Nephron progenitor cell (in vitro differentiated cells): ENCODE measurements at regions not wholly inside any gene's neighbourhood (a gene's known extent, or its start where the extent isn't known, plus 50 kb on each side); places are given as distances from the start of the nearest gene placed in this dataset.
"Not testable (repeated sequence)": the region's sequence is repeated elsewhere in the genome, so short reads cannot be mapped to it uniquely, and the experiment has no call there.

Source experiments
- DNase-seq: peaks from one replicate; pipeline ENCODE4 v3.0.0; 2021
- H3K27ac Mint-ChIP-seq: 2 replicates; pipeline ENCODE4 v1.8.0; 2021; ENCODE audit warnings: mild to moderate bottlenecking, moderate library complexity, mixed read lengths
- H3K27me3 Mint-ChIP-seq: 2 replicates; pipeline ENCODE4 v1.8.0; 2021; ENCODE audit warnings: mild to moderate bottlenecking, low read depth, mixed read lengths; ENCODE audit not compliant: poor library complexity
- H3K36me3 Mint-ChIP-seq: 2 replicates; pipeline ENCODE4 v1.8.0; 2021; ENCODE audit warnings: low read depth, mixed read lengths
- H3K4me1 Mint-ChIP-seq: 2 replicates; pipeline ENCODE4 v1.8.0; 2021; ENCODE audit warnings: mixed read lengths
- H3K4me3 Mint-ChIP-seq: 2 replicates; pipeline ENCODE4 v1.8.0; 2021; ENCODE audit warnings: mild to moderate bottlenecking, moderate library complexity, mixed read lengths
- H3K9me3 Mint-ChIP-seq: 2 replicates; pipeline ENCODE4 v1.8.0; 2021; ENCODE audit warnings: mild to moderate bottlenecking, moderate library complexity, mixed read lengths
- CTCF ChIP-seq: fragments of 200-600 bp; sonication (generic); IDR thresholded peaks from 2 replicates; pipeline ENCODE4 v1.5.0; 2021; ENCODE audit warnings: antibody characterized with exemption

GRCh38 chr12:34304001-34304400, 281.7 kb downstream of the ALG10 start:
- no peak overlapping the region for H3K27ac Mint-ChIP-seq
- H3K36me3 Mint-ChIP-seq: peaks cover 4% of the 10 kb centered on the region
- H3K27me3 Mint-ChIP-seq: peaks cover 7% of the 10 kb centered on the region
- DNase-seq: no peak
- H3K4me1 Mint-ChIP-seq: no peaks in the 10 kb centered on the region
- H3K9me3 Mint-ChIP-seq: peaks cover 100% of the 10 kb centered on the region
- no peak for TF ChIP-seq CTCF
- H3K4me3 Mint-ChIP-seq: no peak overlapping the region

- no peaks in the 10 kb centered on the region for H3K4me1 Mint-ChIP-seq
- H3K27ac Mint-ChIP-seq: no peak overlapping the region
- H3K36me3 Mint-ChIP-seq: peaks cover 4% of the 10 kb centered on the region
- DNase-seq: no peak
- H3K27me3 Mint-ChIP-seq: peaks cover 7% of the 10 kb centered on the region
- no peak overlapping the region for H3K4me3 Mint-ChIP-seq
- TF ChIP-seq CTCF: no peak
- H3K9me3 Mint-ChIP-seq: peaks cover 98% of the 10 kb centered on the region
These were observed 282.2 kb downstream of the ALG10 start for GRCh38 chr12:34304546-34304945.

GRCh38 chr12:34305176-34305575, 282.9 kb downstream of the ALG10 start:
- H3K9me3 Mint-ChIP-seq: peaks cover 97% of the 10 kb centered on the region
- no peaks in the 10 kb centered on the region for H3K4me1 Mint-ChIP-seq
- no peak for TF ChIP-seq CTCF
- H3K27ac Mint-ChIP-seq: no peak overlapping the region
- peaks cover 4% of the 10 kb centered on the region for H3K36me3 Mint-ChIP-seq
- no peak for DNase-seq
- peaks cover 7% of the 10 kb centered on the region for H3K27me3 Mint-ChIP-seq
- no peak overlapping the region for H3K4me3 Mint-ChIP-seq

- Mint-ChIP-seq H3K4me1 (no peaks in the 10 kb centered on the region), H3K27ac (no peak overlapping the region), H3K36me3 (peaks cover 4% of the 10 kb centered on the region), H3K4me3 (no peak overlapping the region), H3K27me3 (peaks cover 7% of the 10 kb centered on the region), H3K9me3 (peaks cover 97% of the 10 kb centered on the region)
- no peak for DNase-seq
- no peak for TF ChIP-seq CTCF
These were observed 284.0 kb downstream of the ALG10 start for GRCh38 chr12:34306133-34306830.

GRCh38 chr12:34309806-34310804, 287.8 kb downstream of the ALG10 start:
- not testable (repeated sequence) for H3K27me3 Mint-ChIP-seq, H3K36me3 Mint-ChIP-seq, DNase-seq, H3K4me3 Mint-ChIP-seq, H3K4me1 Mint-ChIP-seq, H3K27ac Mint-ChIP-seq
- peaks cover 97% of the 10 kb centered on the region for H3K9me3 Mint-ChIP-seq

GRCh38 chr12:34311337-34311736, 289.0 kb downstream of the ALG10 start:
- peaks cover 97% of the 10 kb centered on the region for H3K9me3 Mint-ChIP-seq
- H3K4me3 Mint-ChIP-seq: no peak overlapping the region
- no peak for TF ChIP-seq CTCF
- H3K4me1 Mint-ChIP-seq: no peaks in the 10 kb centered on the region
- no peak overlapping the region for H3K27ac Mint-ChIP-seq
- H3K27me3 Mint-ChIP-seq: peaks cover 7% of the 10 kb centered on the region
- no peak for DNase-seq
- peaks cover 3% of the 10 kb centered on the region for H3K36me3 Mint-ChIP-seq
